NCI-H524 treated with DMSO at 0.1 percent for 48 hours (cell line): ENCODE measurements at regions not wholly inside any gene's neighbourhood (a gene's known extent, or its start where the extent isn't known, plus 50 kb on each side); places are given as distances from the start of the nearest gene placed in this dataset.

ENCODE experiments used
- DNase-seq: peaks from one replicate; lab custom pipeline; 2025; lab: John Stamatoyannopoulos, UW

GRCh38 chr21:25329227-25329825 lies 278.0 kb downstream of the MRPL39 start:
- no peak for DNase-seq

- DNase-seq = no peak
These were observed 278.5 kb downstream of the MRPL39 start for GRCh38 chr21:25328736-25329135.

- DNase-seq = no peak
These were observed 281.1 kb downstream of the MRPL39 start for GRCh38 chr21:25326181-25326580.

GRCh38 chr21:25324666-25325065 lies 282.6 kb downstream of the MRPL39 start:
- DNase-seq = no peak

GRCh38 chr21:25323356-25323949 lies 283.8 kb downstream of the MRPL39 start:
- no peak for DNase-seq

- DNase-seq = no peak
These were observed 293.0 kb downstream of the MRPL39 start for GRCh38 chr21:25314247-25314646.

GRCh38 chr21:25313829-25314228 lies 293.5 kb downstream of the MRPL39 start:
- DNase-seq = peak; percentile 12

GRCh38 chr21:25307489-25307888 lies 299.8 kb downstream of the MRPL39 start:
- no peak for DNase-seq

- no peak for DNase-seq
These were observed 302.7 kb downstream of the MRPL39 start for GRCh38 chr21:25304611-25305010.

- no peak for DNase-seq
These were observed 306.6 kb downstream of the MRPL39 start for GRCh38 chr21:25300632-25301031.

GRCh38 chr21:25298512-25299491 lies 308.5 kb downstream of the MRPL39 start:
- DNase-seq = no peak

GRCh38 chr21:25297117-25297516 lies 310.2 kb downstream of the MRPL39 start:
- DNase-seq = no peak

GRCh38 chr21:25296252-25296651 lies 311.0 kb downstream of the MRPL39 start:
- no peak for DNase-seq

GRCh38 chr21:25292396-25292795 lies 314.9 kb downstream of the MRPL39 start:
- no peak for DNase-seq

- DNase-seq = no peak
These were observed 323.6 kb downstream of the MRPL39 start for GRCh38 chr21:25283720-25284119.

GRCh38 chr21:25281134-25281533 lies 326.1 kb downstream of the MRPL39 start:
- no peak for DNase-seq

- DNase-seq = no peak
These were observed 327.2 kb downstream of the MRPL39 start for GRCh38 chr21:25280061-25280460.

GRCh38 chr21:25273959-25274358 lies 333.3 kb downstream of the MRPL39 start:
- no peak for DNase-seq

- DNase-seq = no peak
These were observed 352.6 kb downstream of the MRPL39 start for GRCh38 chr21:25254491-25255174.

GRCh38 chr21:25246546-25246945 lies 360.7 kb downstream of the MRPL39 start:
- DNase-seq = no peak

- no peak for DNase-seq
These were observed 362.5 kb downstream of the MRPL39 start for GRCh38 chr21:25244735-25245134.

GRCh38 chr21:25243808-25244207 lies 363.5 kb downstream of the MRPL39 start:
- no peak for DNase-seq
